ENCODE measurements at regions not wholly inside any gene's neighbourhood (a gene's known extent, or its start where the extent isn't known, plus 50 kb on each side); places are given as distances from the start of the nearest gene placed in this dataset.

- Histone ChIP-seq H3K9me3 (ENCODE audit: control insufficient read depth in 2 of 2, insufficient read depth in 1 of 2, low read depth in 1 of 2, low read length in 1 of 2) (peaks cover 0 to 7% of the 10 kb centered on the region in 2 donors), H3K36me3 (ENCODE audit: control insufficient read depth in 2 of 2, insufficient read depth in 2 of 2, low read length in 1 of 2) (no peaks in the 10 kb centered on the region), H3K4me3 (ENCODE audit: low read depth in 1 of 2, low read length in 2 of 2) (no peak overlapping the region), H3K4me1 (ENCODE audit: control insufficient read depth in 2 of 2, insufficient read depth in 2 of 2, low read length in 1 of 2) (no peaks in the 10 kb centered on the region), H3K27me3 (ENCODE audit: control insufficient read depth in 1 of 2, insufficient read depth in 2 of 2, low read length in 2 of 2) (no peaks in the 10 kb centered on the region), H3K27ac (ENCODE audit: low read depth in 2 of 2, low read length in 1 of 2) (no peak overlapping the region)
- WGBS, 2 donors: 78 to 86% methylated on average over 6 of the region's 6 CpGs
These were observed 308.9 kb upstream of the POU3F3 start for GRCh38 chr2:104545055-104545454.

- WGBS, 2 donors: 69 to 73% methylated on average over 1 of the region's 1 CpG
- Histone ChIP-seq H3K27ac (ENCODE audit: low read depth in 2 of 2, low read length in 1 of 2) (no peak overlapping the region), H3K36me3 (ENCODE audit: control insufficient read depth in 2 of 2, insufficient read depth in 2 of 2, low read length in 1 of 2) (no peaks in the 10 kb centered on the region), H3K9me3 (ENCODE audit: control insufficient read depth in 2 of 2, insufficient read depth in 1 of 2, low read depth in 1 of 2, low read length in 1 of 2) (peaks cover 0 to 6% of the 10 kb centered on the region in 2 donors), H3K27me3 (ENCODE audit: control insufficient read depth in 1 of 2, insufficient read depth in 2 of 2, low read length in 2 of 2) (no peaks in the 10 kb centered on the region), H3K4me3 (ENCODE audit: low read depth in 1 of 2, low read length in 2 of 2) (no peak overlapping the region), H3K4me1 (ENCODE audit: control insufficient read depth in 2 of 2, insufficient read depth in 2 of 2, low read length in 1 of 2) (no peaks in the 10 kb centered on the region)
These were observed 307.4 kb upstream of the POU3F3 start for GRCh38 chr2:104546537-104546936.

DNA sequence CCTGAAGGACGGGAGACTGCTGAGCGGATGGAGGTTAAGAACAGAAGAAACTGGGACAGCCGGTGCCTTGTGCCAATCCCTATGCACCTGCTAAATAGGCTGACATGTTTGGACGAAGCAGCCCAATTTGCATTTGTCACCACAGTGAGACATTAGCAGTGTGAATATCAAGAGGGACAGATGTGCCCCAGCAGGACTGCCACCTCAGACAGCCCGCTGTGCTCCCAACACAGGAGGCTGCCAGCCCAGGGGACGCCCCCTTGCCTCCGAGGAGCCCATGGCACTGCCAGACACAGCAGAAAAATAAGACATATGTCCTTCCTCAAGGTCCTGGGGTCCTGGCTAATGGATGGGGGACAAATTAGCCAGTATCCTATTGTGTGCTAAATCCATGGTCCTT is 306.7 kb upstream of the POU3F3 start:
- Histone ChIP-seq H3K27me3 (ENCODE audit: control insufficient read depth in 1 of 2, insufficient read depth in 2 of 2, low read length in 2 of 2) (no peaks in the 10 kb centered on the region), H3K4me1 (ENCODE audit: control insufficient read depth in 2 of 2, insufficient read depth in 2 of 2, low read length in 1 of 2) (no peaks in the 10 kb centered on the region), H3K27ac (ENCODE audit: low read depth in 2 of 2, low read length in 1 of 2) (no peak overlapping the region), H3K36me3 (ENCODE audit: control insufficient read depth in 2 of 2, insufficient read depth in 2 of 2, low read length in 1 of 2) (no peaks in the 10 kb centered on the region), H3K9me3 (ENCODE audit: control insufficient read depth in 2 of 2, insufficient read depth in 1 of 2, low read depth in 1 of 2, low read length in 1 of 2) (peaks cover 0 to 6% of the 10 kb centered on the region in 2 donors), H3K4me3 (ENCODE audit: low read depth in 1 of 2, low read length in 2 of 2) (no peak overlapping the region)
- WGBS, 2 donors: 66 to 84% methylated on average over 7 of the region's 7 CpGs

- H3K27me3 ChIP-seq (ENCODE audit: control insufficient read depth in 1 of 2, insufficient read depth in 2 of 2, low read length in 2 of 2): no peaks in the 10 kb centered on the region
- no peaks in the 10 kb centered on the region for H3K9me3 ChIP-seq (ENCODE audit: control insufficient read depth in 2 of 2, insufficient read depth in 1 of 2, low read depth in 1 of 2, low read length in 1 of 2)
- H3K36me3 ChIP-seq (ENCODE audit: control insufficient read depth in 2 of 2, insufficient read depth in 2 of 2, low read length in 1 of 2): no peaks in the 10 kb centered on the region
- no peak overlapping the region for H3K4me3 ChIP-seq (ENCODE audit: low read depth in 1 of 2, low read length in 2 of 2)
- no peak overlapping the region for H3K27ac ChIP-seq (ENCODE audit: low read depth in 2 of 2, low read length in 1 of 2)
- WGBS, 2 donors: 70% methylated on average over 8 of the region's 8 CpGs
- no peaks in the 10 kb centered on the region for H3K4me1 ChIP-seq (ENCODE audit: control insufficient read depth in 2 of 2, insufficient read depth in 2 of 2, low read length in 1 of 2)
These were observed 292.7 kb upstream of the POU3F3 start for GRCh38 chr2:104561251-104561650.

- Histone ChIP-seq H3K9me3 (ENCODE audit: control insufficient read depth in 2 of 2, insufficient read depth in 1 of 2, low read depth in 1 of 2, low read length in 1 of 2) (no peaks in the 10 kb centered on the region), H3K27me3 (ENCODE audit: control insufficient read depth in 1 of 2, insufficient read depth in 2 of 2, low read length in 2 of 2) (no peaks in the 10 kb centered on the region), H3K4me3 (ENCODE audit: low read depth in 1 of 2, low read length in 2 of 2) (no peak overlapping the region), H3K36me3 (ENCODE audit: control insufficient read depth in 2 of 2, insufficient read depth in 2 of 2, low read length in 1 of 2) (no peaks in the 10 kb centered on the region), H3K27ac (ENCODE audit: low read depth in 2 of 2, low read length in 1 of 2) (no peak overlapping the region), H3K4me1 (ENCODE audit: control insufficient read depth in 2 of 2, insufficient read depth in 2 of 2, low read length in 1 of 2) (no peaks in the 10 kb centered on the region)
- 49 to 57% methylated on average over 3 of the region's 3 CpGs for WGBS, 2 donors
These were observed 291.4 kb upstream of the POU3F3 start for GRCh38 chr2:104562537-104562936.

DNA sequence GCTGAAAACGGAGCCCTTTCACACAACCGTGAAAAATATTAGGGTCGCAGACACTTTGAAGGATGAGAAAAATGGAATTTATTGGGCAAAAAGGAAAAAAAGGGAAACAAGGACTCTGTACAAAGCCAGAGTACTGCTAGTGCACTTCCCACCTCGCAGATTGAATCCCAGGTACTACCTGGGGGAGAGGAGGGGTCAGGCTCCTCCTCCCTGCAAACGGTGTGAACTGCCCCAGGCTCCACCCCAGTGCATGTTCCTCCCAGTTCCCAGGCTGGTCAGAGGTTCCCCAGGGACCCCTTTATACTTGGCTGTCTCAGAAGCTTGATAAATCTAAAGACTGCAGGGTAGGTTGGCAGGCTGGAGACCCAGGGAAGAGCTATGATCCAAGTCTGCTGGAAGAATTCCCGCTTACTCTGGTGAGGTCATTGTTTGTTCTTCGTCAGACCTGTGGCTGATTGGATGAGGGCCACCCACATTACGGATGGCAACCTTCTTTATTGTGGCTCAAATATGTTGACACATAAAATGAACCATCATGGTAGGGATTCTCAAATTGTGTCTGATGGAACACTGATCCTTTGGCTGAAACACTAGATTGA is 290.4 kb upstream of the POU3F3 start:
- Histone ChIP-seq H3K9me3 (ENCODE audit: control insufficient read depth in 2 of 2, insufficient read depth in 1 of 2, low read depth in 1 of 2, low read length in 1 of 2) (no peaks in the 10 kb centered on the region), H3K27me3 (ENCODE audit: control insufficient read depth in 1 of 2, insufficient read depth in 2 of 2, low read length in 2 of 2) (no peaks in the 10 kb centered on the region), H3K4me1 (ENCODE audit: control insufficient read depth in 2 of 2, insufficient read depth in 2 of 2, low read length in 1 of 2) (no peaks in the 10 kb centered on the region), H3K36me3 (ENCODE audit: control insufficient read depth in 2 of 2, insufficient read depth in 2 of 2, low read length in 1 of 2) (no peaks in the 10 kb centered on the region), H3K27ac (ENCODE audit: low read depth in 2 of 2, low read length in 1 of 2) (no peak overlapping the region), H3K4me3 (ENCODE audit: low read depth in 1 of 2, low read length in 2 of 2) (no peak overlapping the region)
- WGBS, 2 donors: 63 to 66% methylated on average over 8 of the region's 8 CpGs

DNA sequence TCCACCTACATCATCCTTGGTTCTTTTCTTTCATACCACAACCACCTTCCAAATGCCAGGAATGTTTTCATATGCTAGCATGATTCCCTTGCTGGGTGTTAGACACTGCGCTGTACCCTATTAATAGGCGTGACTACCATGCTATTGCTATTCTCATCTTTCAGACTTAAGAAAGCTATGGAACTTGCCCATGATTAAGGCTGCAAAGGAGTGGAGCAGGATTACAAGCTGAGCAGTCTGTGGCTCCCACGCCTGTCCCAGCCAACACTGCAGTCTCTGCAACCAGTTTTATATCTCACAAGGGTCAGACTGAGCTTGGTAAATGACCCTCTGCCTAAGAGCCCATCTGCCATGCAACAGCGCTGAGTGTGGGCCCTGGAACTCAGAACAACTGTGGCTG is 285.7 kb upstream of the POU3F3 start:
- Histone ChIP-seq H3K4me1 (ENCODE audit: control insufficient read depth in 2 of 2, insufficient read depth in 2 of 2, low read length in 1 of 2) (no peaks in the 10 kb centered on the region), H3K9me3 (ENCODE audit: control insufficient read depth in 2 of 2, insufficient read depth in 1 of 2, low read depth in 1 of 2, low read length in 1 of 2) (peaks cover 0 to 2% of the 10 kb centered on the region in 2 donors), H3K27me3 (ENCODE audit: control insufficient read depth in 1 of 2, insufficient read depth in 2 of 2, low read length in 2 of 2) (no peaks in the 10 kb centered on the region), H3K4me3 (ENCODE audit: low read depth in 1 of 2, low read length in 2 of 2) (no peak overlapping the region), H3K36me3 (ENCODE audit: control insufficient read depth in 2 of 2, insufficient read depth in 2 of 2, low read length in 1 of 2) (no peaks in the 10 kb centered on the region), H3K27ac (ENCODE audit: low read depth in 2 of 2, low read length in 1 of 2) (no peak overlapping the region)
- 88 to 90% methylated on average over 4 of the region's 4 CpGs for WGBS, 2 donors

DNA sequence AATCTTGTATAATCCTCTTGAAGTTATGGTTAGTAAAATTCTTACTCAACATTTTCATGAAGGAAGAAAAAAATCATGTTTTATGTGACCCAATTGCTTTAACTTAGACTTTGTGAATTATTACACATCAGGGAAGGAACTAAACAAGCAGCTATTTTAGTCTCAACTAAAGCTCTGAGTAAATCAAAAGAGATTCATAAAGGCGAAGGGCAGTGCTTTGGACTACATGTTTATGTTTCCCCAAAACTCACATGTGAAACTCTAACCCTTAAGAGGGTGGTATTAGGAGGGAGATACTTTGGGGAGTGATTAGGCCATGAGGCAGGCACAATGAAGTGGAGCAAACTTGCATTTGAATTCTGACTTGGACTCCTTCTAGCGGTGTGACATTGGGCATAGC is 283.7 kb upstream of the POU3F3 start:
- 66 to 83% methylated on average over 2 of the region's 2 CpGs for WGBS, 2 donors
- Histone ChIP-seq H3K4me1 (ENCODE audit: control insufficient read depth in 2 of 2, insufficient read depth in 2 of 2, low read length in 1 of 2) (no peaks in the 10 kb centered on the region), H3K36me3 (ENCODE audit: control insufficient read depth in 2 of 2, insufficient read depth in 2 of 2, low read length in 1 of 2) (no peaks in the 10 kb centered on the region), H3K27ac (ENCODE audit: low read depth in 2 of 2, low read length in 1 of 2) (no peak overlapping the region), H3K27me3 (ENCODE audit: control insufficient read depth in 1 of 2, insufficient read depth in 2 of 2, low read length in 2 of 2) (no peaks in the 10 kb centered on the region), H3K4me3 (ENCODE audit: low read depth in 1 of 2, low read length in 2 of 2) (no peak overlapping the region), H3K9me3 (ENCODE audit: control insufficient read depth in 2 of 2, insufficient read depth in 1 of 2, low read depth in 1 of 2, low read length in 1 of 2) (peaks cover 0 to 2% of the 10 kb centered on the region in 2 donors)

DNA sequence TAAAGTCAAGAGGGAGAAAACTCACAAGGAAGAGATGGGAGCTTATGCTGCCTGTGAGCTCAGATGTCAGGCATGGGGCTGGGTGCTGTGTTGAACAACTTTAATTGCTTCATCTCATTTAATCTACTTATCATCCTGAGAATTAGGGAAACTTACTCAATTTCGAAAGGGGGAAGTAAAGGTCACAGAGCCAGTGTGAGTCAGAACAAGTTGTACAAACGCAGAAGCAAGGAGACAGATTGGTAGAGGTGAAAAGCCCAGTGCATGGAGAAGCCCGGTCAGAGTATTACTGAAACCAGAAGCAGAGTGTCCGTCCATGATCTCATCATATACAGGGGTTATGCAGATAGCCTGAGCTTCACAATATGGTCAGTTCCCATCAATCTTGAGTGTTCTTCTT is 281.1 kb upstream of the POU3F3 start:
- no peaks in the 10 kb centered on the region for H3K4me1 ChIP-seq (ENCODE audit: control insufficient read depth in 2 of 2, insufficient read depth in 2 of 2, low read length in 1 of 2)
- H3K4me3 ChIP-seq (ENCODE audit: low read depth in 1 of 2, low read length in 2 of 2): no peak overlapping the region
- no peaks in the 10 kb centered on the region for H3K27me3 ChIP-seq (ENCODE audit: control insufficient read depth in 1 of 2, insufficient read depth in 2 of 2, low read length in 2 of 2)
- no peaks in the 10 kb centered on the region for H3K36me3 ChIP-seq (ENCODE audit: control insufficient read depth in 2 of 2, insufficient read depth in 2 of 2, low read length in 1 of 2)
- no peak overlapping the region for H3K27ac ChIP-seq (ENCODE audit: low read depth in 2 of 2, low read length in 1 of 2)
- 60 to 65% methylated on average over 4 of the region's 4 CpGs for WGBS, 2 donors
- H3K9me3 ChIP-seq (ENCODE audit: control insufficient read depth in 2 of 2, insufficient read depth in 1 of 2, low read depth in 1 of 2, low read length in 1 of 2): peaks cover 0 to 2% of the 10 kb centered on the region in 2 donors

DNA sequence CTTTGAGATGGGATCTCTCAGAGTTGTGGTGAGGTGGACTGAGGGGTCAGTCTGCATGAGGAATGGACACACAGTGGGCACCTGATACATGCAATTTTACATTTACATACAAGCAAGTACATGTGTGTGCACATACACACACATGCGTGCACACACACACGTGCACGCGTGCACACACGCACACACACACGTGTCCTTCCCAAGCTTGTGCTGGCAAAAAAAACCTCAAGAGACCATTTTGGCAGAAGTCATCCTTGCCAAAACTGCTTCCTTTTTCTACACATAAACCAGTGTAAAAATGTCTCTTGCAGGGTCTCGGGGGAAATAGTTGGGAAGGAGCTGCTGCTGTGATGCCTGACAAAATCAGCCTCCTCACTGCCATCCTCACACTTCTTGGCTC is 279.5 kb upstream of the POU3F3 start:
- Histone ChIP-seq H3K27me3 (ENCODE audit: control insufficient read depth in 1 of 2, insufficient read depth in 2 of 2, low read length in 2 of 2) (no peaks in the 10 kb centered on the region), H3K27ac (ENCODE audit: low read depth in 2 of 2, low read length in 1 of 2) (no peak overlapping the region), H3K4me1 (ENCODE audit: control insufficient read depth in 2 of 2, insufficient read depth in 2 of 2, low read length in 1 of 2) (no peaks in the 10 kb centered on the region), H3K36me3 (ENCODE audit: control insufficient read depth in 2 of 2, insufficient read depth in 2 of 2, low read length in 1 of 2) (no peaks in the 10 kb centered on the region), H3K4me3 (ENCODE audit: low read depth in 1 of 2, low read length in 2 of 2) (no peak overlapping the region), H3K9me3 (ENCODE audit: control insufficient read depth in 2 of 2, insufficient read depth in 1 of 2, low read depth in 1 of 2, low read length in 1 of 2) (peaks cover 0 to 2% of the 10 kb centered on the region in 2 donors)
- WGBS, 2 donors: 85 to 94% methylated on average over 7 of the region's 7 CpGs
